ENCODE measurements at regions not wholly inside any gene's neighbourhood (a gene's known extent, or its start where the extent isn't known, plus 50 kb on each side); places are given as distances from the start of the nearest gene placed in this dataset.

DNA sequence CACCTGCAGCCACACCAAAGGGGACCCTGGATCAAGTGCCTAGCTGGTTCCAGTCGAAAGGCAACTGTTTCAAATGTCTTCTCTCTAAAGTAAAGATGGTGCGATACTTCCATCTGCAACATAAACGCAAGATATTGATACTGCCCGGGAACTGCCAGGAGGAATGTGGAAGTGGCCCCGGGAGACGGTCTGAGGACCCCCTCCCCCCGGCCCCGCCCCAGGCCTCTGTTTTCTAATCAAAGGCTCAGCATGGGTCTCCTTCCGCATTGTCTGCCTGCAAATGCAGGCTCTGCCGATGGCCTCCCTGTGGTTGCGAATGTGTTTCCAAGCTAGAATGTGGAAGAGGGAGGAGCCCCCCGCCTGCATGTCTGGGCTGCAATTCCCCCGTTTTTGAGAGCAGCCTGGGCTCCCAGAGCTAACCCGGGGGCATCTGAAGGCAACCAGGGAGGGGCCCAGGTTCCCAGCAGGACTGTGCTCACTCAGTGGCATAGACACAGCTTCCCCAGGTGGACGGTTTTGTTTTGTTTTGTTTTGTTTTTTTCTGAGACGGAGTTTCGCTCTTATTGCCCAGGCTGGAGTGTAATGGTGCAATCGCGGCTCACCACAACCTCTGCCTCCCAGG, 223.9 kb upstream of the PPP2R2D start:
- no peak for DNase-seq

DNA sequence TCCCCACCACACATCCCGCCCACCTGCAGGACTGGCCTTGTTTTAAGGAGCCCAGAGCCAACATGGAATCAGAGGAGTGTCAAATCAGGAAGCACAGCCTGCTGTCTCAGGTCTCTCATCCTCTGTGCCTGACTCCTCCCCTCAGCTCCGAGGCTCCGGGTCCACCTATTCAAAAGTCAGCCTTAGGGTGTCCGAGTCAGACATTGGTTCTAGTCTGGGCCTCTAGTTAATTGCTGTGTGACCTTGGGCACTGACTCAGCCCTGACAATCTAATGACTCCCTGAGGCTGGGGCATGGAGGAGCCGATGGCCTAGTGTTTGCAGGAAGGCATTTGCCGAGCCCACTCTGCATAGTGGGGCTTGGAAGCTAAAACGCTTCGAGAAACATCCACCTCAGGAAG, 223.1 kb upstream of the PPP2R2D start:
- DNase-seq = no peak

DNA sequence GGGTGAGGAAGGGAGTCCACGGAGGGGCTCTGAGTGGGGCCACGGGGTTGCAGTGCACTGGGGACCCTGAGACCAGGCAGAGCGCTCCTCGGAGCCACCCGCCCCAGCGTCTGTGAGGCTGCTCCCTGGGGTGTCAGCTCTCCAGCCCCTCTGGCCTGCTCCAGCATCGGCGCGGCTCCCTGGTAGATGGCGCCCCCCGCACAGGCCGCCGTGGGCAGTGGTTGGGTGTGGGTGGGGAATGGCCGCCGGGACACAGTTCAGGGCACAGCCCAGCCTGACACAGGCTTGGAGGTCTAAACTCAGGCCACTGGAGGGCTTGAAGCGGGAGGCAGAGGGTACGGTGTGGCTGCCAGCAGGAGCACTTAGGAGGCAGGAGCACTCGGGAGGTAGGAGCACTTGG, 222.6 kb upstream of the PPP2R2D start:
- no peak for DNase-seq

DNA sequence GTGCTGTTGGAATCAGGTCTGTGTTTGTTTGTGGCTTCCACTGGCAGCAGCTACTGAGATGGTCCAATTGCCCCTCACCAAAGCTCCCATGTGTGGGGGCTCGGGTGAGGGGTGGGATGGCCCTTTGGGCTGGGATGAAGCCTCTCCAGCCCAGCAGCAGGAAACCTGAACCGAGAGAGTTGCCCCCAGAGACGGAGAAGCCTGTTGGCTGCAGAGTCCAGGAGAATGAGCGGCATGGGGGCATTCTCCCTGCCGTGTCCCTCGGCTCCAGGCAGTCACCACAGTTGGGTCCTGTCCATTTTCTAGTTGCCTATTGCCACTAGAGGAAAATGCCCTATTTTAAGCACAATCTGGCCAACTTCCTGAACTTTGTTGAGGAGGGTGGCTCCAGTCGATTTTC, 222.2 kb upstream of the PPP2R2D start:
- no peak for DNase-seq

DNA sequence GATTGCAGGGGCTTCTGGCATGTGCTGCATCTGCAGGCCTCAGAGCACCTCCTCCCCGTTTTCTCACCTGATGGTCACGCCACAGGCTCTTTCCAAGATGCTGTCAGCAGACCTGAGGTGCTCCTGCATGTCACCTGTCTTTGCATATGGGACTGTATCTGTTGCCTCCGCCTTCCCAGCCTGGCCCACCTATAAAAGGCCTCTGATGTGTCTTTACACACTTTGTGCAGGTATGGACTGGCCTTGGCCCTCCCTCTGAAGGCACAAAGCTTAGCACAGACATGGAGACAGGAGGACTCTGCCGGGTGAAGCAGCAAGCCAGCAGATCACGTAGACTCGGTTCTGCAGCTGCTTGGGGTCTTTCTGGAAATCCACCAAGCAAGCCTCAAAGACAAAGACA, 220.9 kb upstream of the PPP2R2D start:
- DNase-seq = no peak

DNA sequence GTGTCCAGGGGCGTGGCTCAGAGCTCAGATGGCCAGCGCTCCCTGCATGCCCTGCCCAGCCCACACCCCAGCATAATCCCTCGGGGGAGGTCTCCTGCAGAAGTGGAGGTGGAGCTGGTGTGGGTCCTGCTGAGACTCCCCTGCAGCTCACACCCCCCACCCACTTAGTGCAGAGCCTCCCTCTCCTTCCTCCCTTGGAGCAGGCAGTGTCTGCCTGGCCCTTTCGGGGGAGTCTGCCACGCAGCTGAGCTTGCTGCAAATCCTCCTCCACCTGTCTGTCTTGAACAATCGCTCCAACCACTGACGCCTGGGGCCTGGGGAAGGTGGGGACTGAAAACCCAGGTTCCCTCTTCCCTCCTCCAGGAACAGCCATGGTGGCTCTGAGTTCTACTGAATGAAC, 219.7 kb upstream of the PPP2R2D start:
- DNase-seq = no peak

DNA sequence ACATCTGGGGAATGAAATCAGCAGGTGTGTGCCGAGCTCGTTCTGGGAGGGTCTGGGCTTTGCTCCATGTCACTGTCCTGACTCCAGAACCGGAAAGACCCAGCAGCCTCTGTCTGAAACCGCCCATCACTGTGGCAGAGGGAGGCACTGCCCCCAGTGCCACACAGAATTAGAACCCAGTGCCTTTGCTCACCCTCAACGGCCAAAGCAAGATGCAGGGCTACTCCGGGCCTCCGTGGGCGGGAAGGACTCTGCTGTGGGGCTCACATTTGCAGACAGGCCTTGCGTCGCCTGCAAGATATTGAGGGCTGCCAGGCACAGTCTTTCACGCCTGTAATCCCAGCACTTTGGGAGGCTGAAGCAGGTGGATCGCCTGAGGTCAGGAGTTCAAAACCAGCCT, 219.2 kb upstream of the PPP2R2D start:
- DNase-seq = no peak

DNA sequence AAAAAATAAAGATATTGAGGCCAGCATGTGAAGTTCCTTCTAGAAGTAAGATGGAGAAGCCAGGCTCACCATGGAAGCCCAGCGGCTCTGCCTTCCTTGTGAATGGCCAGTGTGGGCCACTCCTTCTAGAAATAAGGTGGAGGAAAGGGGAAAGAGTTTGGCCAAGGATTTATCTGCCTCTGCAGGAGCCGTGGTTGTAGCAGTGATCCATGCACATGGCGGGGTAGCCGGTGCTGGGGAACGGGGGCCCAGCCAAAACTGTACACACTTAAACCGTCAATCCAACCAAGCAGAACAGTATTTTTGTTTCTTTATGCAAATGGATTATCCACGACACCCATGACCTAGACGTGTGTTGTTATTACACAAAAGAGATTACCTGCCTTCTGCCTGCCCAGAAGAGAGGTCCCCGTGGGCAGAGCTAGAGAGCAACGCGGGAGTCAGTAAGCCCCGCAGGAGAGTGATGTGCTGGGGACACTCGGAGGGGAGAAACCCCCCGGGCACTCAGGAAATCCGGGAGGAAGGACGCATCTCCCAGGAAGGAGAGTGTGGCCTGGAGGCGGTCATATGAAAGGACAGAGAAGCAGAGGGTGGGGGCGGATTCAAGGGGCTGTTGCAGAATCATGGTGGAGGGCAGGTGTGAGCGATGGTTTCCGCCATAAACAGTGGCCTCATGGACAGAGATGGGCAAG, 218.4 kb upstream of the PPP2R2D start:
- DNase-seq = no peak

DNA sequence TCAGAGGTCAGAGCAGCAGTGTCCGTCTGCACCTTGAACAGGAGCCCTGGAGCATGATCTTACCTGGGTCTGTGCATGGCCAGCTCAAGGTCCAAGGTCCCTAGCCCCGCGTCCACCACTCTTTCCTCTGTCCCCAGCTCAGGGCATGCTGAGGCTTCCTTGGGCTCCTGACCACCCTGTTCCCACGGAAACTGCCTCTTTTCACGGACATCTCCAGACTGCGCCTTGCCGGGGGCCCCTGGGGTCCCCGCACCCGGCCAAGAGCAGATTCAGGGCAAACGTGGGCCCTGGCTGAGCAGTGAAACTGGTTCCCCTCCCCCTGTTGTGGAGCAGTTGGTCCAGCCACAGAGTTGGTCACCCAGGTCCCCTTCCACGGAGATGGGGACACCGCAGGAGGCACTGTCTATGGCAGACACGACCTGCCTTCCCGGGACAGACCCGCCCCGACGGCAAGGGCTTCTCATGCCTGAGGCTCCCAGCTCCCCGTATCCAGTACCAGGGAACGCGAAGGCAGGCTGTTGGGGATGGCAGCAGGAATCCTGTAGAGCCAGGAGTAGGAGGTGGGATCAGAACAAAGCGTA, 217.4 kb upstream of the PPP2R2D start:
- DNase-seq = no peak

DNA sequence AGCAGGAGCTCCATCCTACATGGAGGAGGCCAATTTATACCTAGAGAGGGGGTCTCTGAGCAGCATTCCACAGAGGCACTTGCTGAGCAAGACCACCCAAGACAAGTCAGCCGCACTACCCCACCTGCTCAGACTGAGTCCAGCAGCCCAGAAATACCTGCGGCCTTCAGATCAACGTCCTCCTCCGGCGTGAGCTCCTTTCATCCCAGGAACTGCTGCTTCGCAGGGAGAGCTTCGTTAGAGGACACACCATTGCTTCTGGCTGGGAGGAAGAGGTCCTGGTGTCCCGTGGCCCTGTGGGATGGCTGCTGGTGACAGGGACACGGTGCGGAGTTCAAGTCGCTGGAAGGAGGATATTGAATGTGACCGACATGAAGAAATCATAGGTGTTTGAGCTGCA, 216.9 kb upstream of the PPP2R2D start:
- no peak for DNase-seq

DNA sequence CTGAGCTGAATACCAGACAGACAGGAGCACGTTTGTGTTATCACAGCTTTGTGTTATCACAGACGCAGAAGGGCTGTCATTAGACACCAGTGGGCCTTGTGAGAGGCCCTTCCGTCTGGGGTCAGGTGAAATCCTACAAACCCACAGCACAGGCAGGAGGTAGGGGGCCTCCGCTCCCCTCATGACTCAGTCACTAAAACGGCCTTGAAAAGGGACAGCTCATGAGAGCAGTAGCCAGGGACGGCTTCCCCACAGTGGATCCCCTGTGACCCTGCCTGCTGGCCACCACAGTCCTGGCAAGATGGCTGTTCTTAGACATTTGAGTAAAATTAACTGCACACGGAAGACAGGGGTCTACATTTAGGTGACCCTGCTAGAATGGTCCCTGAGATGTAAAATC, 215.8 kb upstream of the PPP2R2D start:
- no peak for DNase-seq

DNA sequence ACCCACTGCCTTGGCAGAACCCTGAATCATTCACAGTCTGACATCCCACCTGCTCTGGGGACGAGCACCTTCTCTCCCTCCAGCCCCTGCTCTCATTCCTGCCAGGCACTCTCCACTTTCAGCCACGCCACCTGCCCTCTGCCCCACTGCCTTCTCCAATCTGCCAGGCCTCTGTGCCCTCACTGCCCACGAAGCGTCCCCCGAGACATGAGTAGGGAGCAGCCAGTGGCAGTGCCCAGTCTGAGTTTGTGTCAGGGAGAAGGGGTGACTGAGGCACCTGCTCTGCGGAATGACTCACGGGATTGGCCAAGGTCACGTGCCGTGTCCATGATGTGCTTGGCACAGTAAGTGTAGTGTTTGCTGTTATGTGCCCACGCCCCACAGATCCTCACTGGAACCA, 215.2 kb upstream of the PPP2R2D start:
- DNase-seq = no peak

DNA sequence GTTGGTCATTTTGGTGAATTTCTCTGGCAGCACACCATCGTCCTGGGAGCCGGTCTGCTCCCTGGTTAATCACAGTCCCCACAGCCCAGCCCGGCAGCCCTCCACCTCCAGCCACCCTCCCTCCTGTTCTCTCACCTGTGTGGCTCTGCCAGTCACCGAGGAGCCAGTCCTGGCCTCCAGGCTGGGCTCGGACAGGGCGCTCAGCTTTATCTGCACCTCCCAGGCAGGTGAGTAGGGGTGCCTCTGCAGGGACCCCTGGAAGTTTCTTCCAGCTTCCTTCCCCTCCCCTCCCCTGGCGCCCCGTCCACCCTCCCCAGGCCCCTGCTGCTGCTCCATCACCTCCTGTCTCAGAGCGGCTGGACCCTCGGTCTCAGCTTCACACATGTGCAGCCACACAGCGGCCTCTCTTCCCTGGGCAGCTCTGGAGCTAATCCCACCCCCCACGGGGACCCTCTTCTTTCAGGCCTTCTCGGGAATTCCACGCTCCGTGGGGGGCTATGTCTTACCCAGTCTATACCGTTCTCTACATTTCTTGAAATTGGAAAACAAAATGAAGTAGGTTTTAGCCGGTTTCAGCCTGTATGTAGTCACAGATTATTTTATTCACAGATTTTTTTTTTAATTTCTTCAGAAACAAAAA, 213.9 kb upstream of the PPP2R2D start:
- no peak for DNase-seq

DNA sequence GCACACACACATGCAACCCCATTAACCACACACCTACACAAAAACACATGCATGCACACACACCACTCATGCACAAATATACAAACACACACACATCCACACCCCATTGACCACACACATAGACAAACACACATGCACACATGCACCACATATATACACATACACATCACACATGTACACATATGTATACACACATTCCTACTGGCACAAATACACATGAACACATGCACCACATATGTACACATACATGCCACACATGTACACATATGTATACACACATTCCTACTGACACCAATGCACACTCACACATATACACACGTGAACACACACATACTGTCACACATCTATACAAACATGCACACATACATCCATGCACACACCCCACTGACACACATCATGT, 212.5 kb upstream of the PPP2R2D start:
- DNase-seq = no peak

DNA sequence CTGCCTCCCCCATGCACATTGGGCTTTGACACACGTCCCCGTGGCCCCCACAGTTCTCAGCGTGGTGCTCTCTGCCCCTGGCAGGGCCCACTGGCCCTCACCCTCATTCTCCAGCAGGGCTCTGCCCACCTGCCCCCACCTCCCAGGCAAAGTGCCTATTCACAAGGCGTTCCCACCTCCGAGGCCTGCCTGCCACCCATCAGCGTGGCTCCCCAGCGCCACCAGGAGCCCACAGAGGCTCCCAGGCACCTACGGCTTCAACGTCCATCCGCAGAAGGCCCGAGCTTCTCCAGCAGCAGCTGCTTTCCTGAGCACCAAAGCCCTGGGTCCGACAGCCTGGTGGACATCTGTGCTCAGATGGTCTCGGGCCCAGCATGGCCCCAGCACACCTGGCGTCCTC, 211.8 kb upstream of the PPP2R2D start:
- DNase-seq = no peak

DNA sequence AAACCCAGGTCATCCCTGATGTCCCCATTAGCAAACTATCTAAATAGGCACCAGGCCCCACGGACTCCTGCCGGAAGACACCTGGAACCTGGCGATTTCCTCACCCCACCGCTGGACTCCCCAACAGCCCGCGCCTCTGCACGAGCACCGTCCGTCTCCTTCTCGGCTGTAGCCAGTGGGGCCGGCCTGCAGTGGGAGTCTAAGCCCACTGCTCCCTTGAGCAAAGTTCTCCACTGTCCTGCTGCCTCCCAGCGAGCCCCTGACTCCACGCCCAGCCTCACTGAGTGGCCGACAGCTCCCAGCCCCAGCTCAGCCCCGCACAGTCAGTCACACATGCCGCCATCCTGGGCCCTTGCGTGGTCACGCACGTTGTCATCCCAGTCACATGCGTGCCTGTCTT, 211.3 kb upstream of the PPP2R2D start:
- DNase-seq = no peak

DNA sequence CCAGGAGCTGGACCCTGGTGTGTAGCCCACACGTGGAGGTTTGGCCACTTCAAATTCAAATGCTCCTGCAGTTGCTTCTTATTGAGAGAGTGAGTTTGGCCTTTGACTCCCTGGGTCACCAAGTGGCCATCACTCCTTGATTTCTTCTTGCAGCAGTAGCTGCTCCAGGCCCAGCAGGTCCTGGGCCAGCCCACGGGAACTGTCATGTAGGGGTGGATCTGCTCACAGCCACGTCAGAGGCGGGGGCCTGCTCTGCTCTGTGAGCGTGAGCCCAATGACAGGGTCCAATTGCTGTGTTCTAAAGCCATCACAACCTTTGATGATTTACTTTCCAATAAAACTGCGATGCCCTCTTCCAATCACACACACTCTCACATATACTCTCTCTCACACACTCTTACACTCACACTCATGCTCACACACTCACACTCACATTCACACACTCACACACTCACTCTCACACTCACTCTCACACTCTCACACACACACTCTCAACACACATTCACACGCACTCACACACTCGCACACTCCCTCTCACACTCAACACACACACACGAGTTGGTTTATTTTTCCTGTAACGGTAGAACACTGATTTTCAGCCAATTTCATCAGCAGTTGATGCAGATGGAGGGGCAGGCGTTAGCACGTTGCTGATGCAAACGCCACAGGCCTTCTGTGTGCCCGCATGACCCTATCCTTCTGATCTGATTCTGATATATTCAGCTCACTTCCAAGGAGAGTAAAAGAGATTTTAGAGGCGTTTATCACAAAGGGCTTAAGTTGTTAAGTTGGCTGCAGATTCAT, 210.7 kb upstream of the PPP2R2D start:
- no peak for DNase-seq

DNA sequence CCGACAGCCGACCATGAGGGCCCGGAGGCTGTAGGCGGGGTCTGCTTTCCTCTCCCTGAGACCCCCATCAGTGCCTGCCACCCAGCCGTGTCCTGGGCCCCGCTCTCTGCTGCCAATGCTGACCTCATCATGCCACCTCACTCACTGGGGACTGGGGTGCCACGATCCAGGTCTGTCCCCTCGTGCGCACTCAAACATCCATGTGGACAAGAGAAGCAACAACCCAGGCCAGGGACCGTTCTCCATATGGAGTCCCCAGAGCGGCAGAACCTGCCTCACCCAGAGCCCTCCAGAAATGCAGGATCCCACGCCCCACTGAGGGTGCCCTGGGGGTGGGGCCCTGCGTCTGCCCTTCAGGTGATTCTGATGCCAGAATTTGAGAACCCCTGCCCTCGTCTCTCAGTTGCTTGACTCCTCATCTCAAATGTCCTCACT, 210.0 kb upstream of the PPP2R2D start:
- no peak for DNase-seq

DNA sequence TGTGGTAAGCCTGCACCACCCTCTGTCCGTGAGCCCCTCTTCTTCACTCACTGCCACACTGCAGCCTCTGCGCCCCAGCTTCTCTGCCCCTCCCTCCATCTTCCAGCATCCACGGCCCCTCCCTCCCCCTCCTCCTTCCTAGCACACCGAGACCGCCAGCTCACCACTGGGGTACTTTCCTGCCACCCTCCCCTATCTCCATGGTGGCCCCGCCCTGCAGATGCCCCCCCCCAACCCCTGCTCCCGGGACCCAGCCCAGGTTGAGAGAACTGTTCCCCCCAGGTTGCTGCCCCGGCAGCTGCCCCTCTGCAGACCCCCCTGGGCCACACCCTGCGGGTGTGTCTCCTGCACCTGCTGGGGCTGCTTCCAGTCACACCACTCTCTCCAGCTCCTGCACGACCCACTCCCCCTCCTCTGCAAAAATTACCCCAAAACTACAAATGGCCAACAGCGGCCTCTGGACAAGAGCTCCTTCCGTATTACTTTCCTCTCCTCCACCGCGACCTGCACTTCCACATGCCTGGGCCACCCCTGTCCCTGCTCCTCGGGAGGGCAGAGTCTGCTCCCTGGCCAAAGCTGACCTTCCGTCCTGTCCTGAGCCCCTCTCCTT, 209.2 kb upstream of the PPP2R2D start:
- DNase-seq = no peak

DNA sequence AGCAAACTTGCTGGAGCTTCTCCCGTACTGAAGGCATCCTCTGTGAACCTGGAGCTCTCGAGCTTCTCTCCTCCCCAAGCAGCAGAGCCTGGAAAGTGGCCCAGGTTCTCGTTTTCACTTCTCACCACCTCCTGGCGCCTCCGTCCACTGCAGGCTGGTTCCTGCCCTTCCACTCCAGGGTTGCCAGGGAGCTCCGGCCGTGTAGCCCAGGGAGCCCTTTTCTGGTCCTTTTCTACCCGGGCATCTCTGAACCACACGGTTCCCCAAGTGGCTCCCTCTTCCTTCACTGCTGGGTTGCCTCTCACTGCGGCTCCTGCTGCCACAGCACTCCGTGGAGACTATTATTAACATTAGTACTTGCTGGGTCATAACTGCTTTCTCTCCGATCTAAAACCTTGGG, 208.6 kb upstream of the PPP2R2D start:
- DNase-seq = no peak

DNA sequence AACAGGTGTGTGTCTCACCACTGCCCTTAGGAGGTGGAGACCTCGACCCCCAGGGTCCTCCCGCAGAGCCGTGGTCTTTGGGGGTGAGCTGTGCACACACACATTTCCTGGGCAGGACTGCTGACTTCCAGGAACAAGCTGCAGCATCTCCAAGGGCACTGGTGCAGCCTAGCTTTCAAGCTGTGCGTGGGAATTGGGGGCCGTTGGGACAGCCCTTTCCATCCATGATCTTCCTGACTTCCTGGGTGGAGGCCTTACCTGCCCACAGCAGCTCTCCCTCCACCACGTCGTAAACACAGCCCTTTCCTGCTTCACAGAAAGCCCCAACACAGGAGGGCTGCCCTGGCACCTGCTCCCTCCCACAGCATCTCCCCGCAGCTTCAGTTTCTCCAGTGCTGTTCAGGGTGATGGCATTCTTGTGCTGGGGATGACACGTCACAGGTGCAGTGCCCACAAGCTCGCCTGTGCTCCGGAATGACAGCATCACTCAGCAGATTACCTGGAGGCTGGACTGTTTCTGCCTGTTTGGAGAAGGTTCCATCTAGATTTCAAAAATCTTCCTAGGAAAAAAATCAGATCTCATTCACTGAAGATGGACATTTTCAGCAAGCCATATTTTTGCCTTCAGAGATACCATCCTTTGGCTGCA, 208.0 kb upstream of the PPP2R2D start:
- no peak for DNase-seq

DNA sequence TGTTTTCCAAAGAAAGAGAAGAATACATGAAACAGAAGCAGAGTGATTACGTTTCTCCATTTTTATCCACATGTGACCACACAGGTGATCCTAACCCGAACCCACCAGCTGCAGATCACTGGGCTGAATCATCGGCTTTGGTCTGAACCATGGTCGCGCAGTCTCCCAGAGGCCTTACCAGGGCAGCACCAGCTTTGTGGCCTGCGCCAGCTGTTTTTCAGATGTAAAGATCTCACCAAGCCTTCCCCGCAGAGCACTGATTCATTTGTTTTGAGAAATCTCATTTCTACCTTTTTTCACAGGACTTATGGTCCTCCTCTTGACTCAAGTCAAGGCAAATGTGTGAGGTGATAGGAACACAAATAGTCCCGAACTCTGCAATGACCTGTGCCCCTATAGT, 207.0 kb upstream of the PPP2R2D start:
- no peak for DNase-seq
